ENCODE measurements at regions not wholly inside any gene's neighbourhood (a gene's known extent, or its start where the extent isn't known, plus 50 kb on each side); places are given as distances from the start of the nearest gene placed in this dataset.

GRCh38 chr4:32840461-32841189, 2120.5 kb downstream of the PCDH7 start:
- TF ChIP-seq CTCF (IDR thresholded peaks at IDR 0.05) (no peak), POLR2A (IDR thresholded peaks at IDR 0.05) (no peak)
